Karpas-422 (cell line): ENCODE measurements at regions not wholly inside any gene's neighbourhood (a gene's known extent, or its start where the extent isn't known, plus 50 kb on each side); places are given as distances from the start of the nearest gene placed in this dataset.
"Not testable (repeated sequence)": the region's sequence is repeated elsewhere in the genome, so short reads cannot be mapped to it uniquely, and the experiment has no call there.

ENCODE experiments used
- DNase-seq: peaks from one replicate; pipeline ENCODE4 v3.0.0-alpha.2; 2015
- H2AFZ ChIP-seq: fragments of 200-600 bp; sonication (generic); 2 replicates; pipeline ENCODE4 v1.6.1; 2014; ENCODE audit warnings: antibody characterized with exemption, low read length, mixed read lengths
- H3K27ac ChIP-seq: fragments of 200-600 bp; sonication (generic); 2 replicates; pipeline ENCODE4 v1.5.1; 2014; ENCODE audit warnings: mild to moderate bottlenecking, low read length, moderate library complexity
- H3K27me3 ChIP-seq: fragments of 200-600 bp; sonication (generic); 2 replicates; pipeline ENCODE4 v1.6.1; 2014; ENCODE audit warnings: low read length, mixed read lengths
- H3K36me3 ChIP-seq: fragments of 200-600 bp; sonication (generic); 2 replicates; pipeline ENCODE4 v1.6.1; 2014; ENCODE audit warnings: low read length, mixed read lengths; ENCODE audit not compliant: insufficient read depth
- H3K4me1 ChIP-seq: fragments of 200-600 bp; sonication (generic); 2 replicates; pipeline ENCODE4 v1.6.1; 2014; ENCODE audit warnings: mild to moderate bottlenecking, low read length, mixed read lengths
- H3K4me2 ChIP-seq: fragments of 200-600 bp; sonication (generic); 2 replicates; pipeline ENCODE4 v1.6.1; 2014; ENCODE audit warnings: low read length, low read depth, mild to moderate bottlenecking; ENCODE audit not compliant: poor library complexity, severe bottlenecking
- H3K4me3 ChIP-seq: fragments of 200-600 bp; sonication (generic); 2 replicates; pipeline ENCODE4 v1.5.1; 2014; ENCODE audit warnings: mild to moderate bottlenecking, antibody characterized with exemption, low read length, mixed read lengths
- H3K79me2 ChIP-seq: fragments of 200-600 bp; sonication (generic); 2 replicates; pipeline ENCODE4 v1.6.1; 2014; ENCODE audit warnings: mild to moderate bottlenecking, low read length, mixed read lengths
- H3K9ac ChIP-seq: fragments of 200-600 bp; sonication (generic); 2 replicates; pipeline ENCODE4 v1.6.0; 2014; ENCODE audit warnings: low read length
- H3K9me2 ChIP-seq: fragments of 200-600 bp; sonication (generic), shearing (Covaris generic); replicated peaks from 2 replicates; pipeline ENCODE4 v1.6.0; 2014; ENCODE audit warnings: mild to moderate bottlenecking, low read length, moderate library complexity; ENCODE audit not compliant: insufficient read depth
- H3K9me3 ChIP-seq: fragments of 300-700, 200-600 bp; sonication (generic); 2 replicates; pipeline ENCODE4 v1.6.1; 2014; ENCODE audit warnings: low read length, mixed read lengths
- H4K20me1 ChIP-seq: fragments of 200-600 bp; sonication (generic); 2 replicates; pipeline ENCODE4 v1.6.1; 2014; ENCODE audit warnings: mild to moderate bottlenecking, antibody characterized with exemption, low read length, low read depth; ENCODE audit not compliant: insufficient read depth

- Histone ChIP-seq H4K20me1 (no peaks in the 10 kb centered on the region), H3K4me2 (no peak overlapping the region), H3K4me3 (no peak overlapping the region), H3K4me1 (no peaks in the 10 kb centered on the region), H3K9me3 (peaks cover 21% of the 10 kb centered on the region), H3K9ac (no peak overlapping the region), H3K27me3 (no peaks in the 10 kb centered on the region), H2AFZ (no peak overlapping the region), H3K79me2 (no peaks in the 10 kb centered on the region), H3K27ac (no peak overlapping the region), H3K9me2 (no peaks in the 10 kb centered on the region), H3K36me3 (no peaks in the 10 kb centered on the region)
- DNase-seq: no peak
Observed at GRCh38 chr6:76574746-76575145, 502.3 kb upstream of the IMPG1 start.

GRCh38 chr6:76565932-76566331 lies 493.5 kb upstream of the IMPG1 start:
- H4K20me1 ChIP-seq: no peaks in the 10 kb centered on the region

GRCh38 chr6:76562371-76562770 lies 489.9 kb upstream of the IMPG1 start:
- not testable (repeated sequence) for H3K27ac ChIP-seq, H3K4me3 ChIP-seq, DNase-seq, H3K4me2 ChIP-seq, H3K79me2 ChIP-seq, H3K4me1 ChIP-seq, H3K27me3 ChIP-seq, H3K9me3 ChIP-seq, H4K20me1 ChIP-seq, H2AFZ ChIP-seq, H3K9ac ChIP-seq, H3K9me2 ChIP-seq, H3K36me3 ChIP-seq

More at GRCh38 chr6:76565932-76566331, 493.5 kb upstream of the IMPG1 start:
- H3K4me3 ChIP-seq: no peak overlapping the region
- no peak overlapping the region for H3K9ac ChIP-seq
- no peaks in the 10 kb centered on the region for H3K79me2 ChIP-seq
- H3K27me3 ChIP-seq: no peaks in the 10 kb centered on the region
- H3K9me3 ChIP-seq: peaks cover 21% of the 10 kb centered on the region
- H2AFZ ChIP-seq: no peak overlapping the region
- no peaks in the 10 kb centered on the region for H3K4me1 ChIP-seq
- no peak for DNase-seq
- no peak overlapping the region for H3K4me2 ChIP-seq
- H3K36me3 ChIP-seq: no peaks in the 10 kb centered on the region
- H3K27ac ChIP-seq: no peak overlapping the region
- no peaks in the 10 kb centered on the region for H3K9me2 ChIP-seq

GRCh38 chr6:76560851-76561755 lies 488.6 kb upstream of the IMPG1 start:
- H3K9me2 ChIP-seq, H4K20me1 ChIP-seq, H3K9me3 ChIP-seq, H3K27me3 ChIP-seq, H3K79me2 ChIP-seq, H3K9ac ChIP-seq, H3K27ac ChIP-seq, H2AFZ ChIP-seq, DNase-seq, H3K4me3 ChIP-seq, H3K4me1 ChIP-seq, H3K4me2 ChIP-seq, H3K36me3 ChIP-seq: not testable (repeated sequence)

- Histone ChIP-seq H3K4me1 (no peaks in the 10 kb centered on the region), H3K4me3 (no peak overlapping the region), H3K4me2 (no peak overlapping the region), H3K9me2 (no peaks in the 10 kb centered on the region), H4K20me1 (no peaks in the 10 kb centered on the region), H3K36me3 (no peaks in the 10 kb centered on the region), H3K79me2 (no peaks in the 10 kb centered on the region), H3K27ac (no peak overlapping the region), H3K9me3 (peaks cover 3% of the 10 kb centered on the region; the same call in 1 of the 2 replicates), H3K27me3 (no peaks in the 10 kb centered on the region), H3K9ac (no peak overlapping the region), H2AFZ (no peak overlapping the region)
- no peak for DNase-seq
Observed at GRCh38 chr6:76553256-76553655, 480.8 kb upstream of the IMPG1 start.

GRCh38 chr6:76552268-76552667 lies 479.8 kb upstream of the IMPG1 start:
- Histone ChIP-seq H3K4me1 (no peaks in the 10 kb centered on the region), H3K4me2 (no peak overlapping the region), H3K9me3 (peaks cover 9% of the 10 kb centered on the region; the same call in 1 of the 2 replicates), H3K9me2 (no peaks in the 10 kb centered on the region), H3K36me3 (no peaks in the 10 kb centered on the region), H4K20me1 (no peaks in the 10 kb centered on the region), H3K4me3 (no peak overlapping the region), H3K9ac (no peak overlapping the region), H3K27me3 (no peaks in the 10 kb centered on the region), H3K27ac (no peak overlapping the region), H2AFZ (no peak overlapping the region), H3K79me2 (no peaks in the 10 kb centered on the region)
- no peak for DNase-seq

- H3K27ac ChIP-seq: no peak overlapping the region
- no peak overlapping the region for H3K9ac ChIP-seq
- H3K4me2 ChIP-seq: no peak overlapping the region
- H3K9me3 ChIP-seq: peaks cover 12% of the 10 kb centered on the region
- H3K4me1 ChIP-seq: no peaks in the 10 kb centered on the region
- DNase-seq: no peak
- no peaks in the 10 kb centered on the region for H3K9me2 ChIP-seq
- H3K79me2 ChIP-seq: no peaks in the 10 kb centered on the region
- no peaks in the 10 kb centered on the region for H4K20me1 ChIP-seq
- no peak overlapping the region for H2AFZ ChIP-seq
- no peaks in the 10 kb centered on the region for H3K27me3 ChIP-seq
- H3K36me3 ChIP-seq: no peaks in the 10 kb centered on the region
- H3K4me3 ChIP-seq: no peak overlapping the region
Observed at GRCh38 chr6:76533661-76534060, 461.2 kb upstream of the IMPG1 start.

- DNase-seq: no peak
- H3K9me3 ChIP-seq: peaks cover 8% of the 10 kb centered on the region
- H3K4me3 ChIP-seq: no peak overlapping the region
- H3K4me2 ChIP-seq: no peak overlapping the region
- H3K9me2 ChIP-seq: no peaks in the 10 kb centered on the region
- no peaks in the 10 kb centered on the region for H4K20me1 ChIP-seq
- H3K27me3 ChIP-seq: no peaks in the 10 kb centered on the region
- no peak overlapping the region for H3K9ac ChIP-seq
- H2AFZ ChIP-seq: no peak overlapping the region
- no peaks in the 10 kb centered on the region for H3K36me3 ChIP-seq
- no peak overlapping the region for H3K27ac ChIP-seq
- no peaks in the 10 kb centered on the region for H3K4me1 ChIP-seq
- no peaks in the 10 kb centered on the region for H3K79me2 ChIP-seq
Observed at GRCh38 chr6:76532647-76533046, 460.2 kb upstream of the IMPG1 start.
